COLO668 (cell line): ENCODE measurements at regions not wholly inside any gene's neighbourhood (a gene's known extent, or its start where the extent isn't known, plus 50 kb on each side); places are given as distances from the start of the nearest gene placed in this dataset.

ENCODE experiments used
- DNase-seq: peaks from one replicate; lab custom pipeline; 2025; ENCODE audit not compliant: unreplicated experiment; lab: John Stamatoyannopoulos, UW

DNA sequence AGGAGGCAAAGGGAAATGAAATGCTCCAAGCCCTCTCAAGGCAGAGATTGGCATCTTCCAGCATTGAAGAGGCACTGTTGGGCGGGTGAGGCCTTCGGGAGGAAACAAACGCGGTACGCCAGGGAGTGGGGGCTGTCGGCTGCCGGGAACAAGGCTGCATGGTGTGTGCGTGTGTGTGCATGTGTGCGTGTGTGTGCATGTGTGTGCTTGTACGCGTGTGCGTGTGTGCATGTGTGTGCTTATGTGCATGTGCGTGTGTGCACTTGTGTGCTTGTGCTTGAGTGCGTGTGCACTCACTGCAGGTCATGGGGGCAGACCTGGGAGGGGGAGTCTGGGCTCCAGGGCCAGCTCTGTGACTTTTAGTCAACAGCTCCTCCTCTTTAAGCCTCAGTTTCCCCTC lies 113.6 kb upstream of the ADRA2C start:
- no peak for DNase-seq

DNA sequence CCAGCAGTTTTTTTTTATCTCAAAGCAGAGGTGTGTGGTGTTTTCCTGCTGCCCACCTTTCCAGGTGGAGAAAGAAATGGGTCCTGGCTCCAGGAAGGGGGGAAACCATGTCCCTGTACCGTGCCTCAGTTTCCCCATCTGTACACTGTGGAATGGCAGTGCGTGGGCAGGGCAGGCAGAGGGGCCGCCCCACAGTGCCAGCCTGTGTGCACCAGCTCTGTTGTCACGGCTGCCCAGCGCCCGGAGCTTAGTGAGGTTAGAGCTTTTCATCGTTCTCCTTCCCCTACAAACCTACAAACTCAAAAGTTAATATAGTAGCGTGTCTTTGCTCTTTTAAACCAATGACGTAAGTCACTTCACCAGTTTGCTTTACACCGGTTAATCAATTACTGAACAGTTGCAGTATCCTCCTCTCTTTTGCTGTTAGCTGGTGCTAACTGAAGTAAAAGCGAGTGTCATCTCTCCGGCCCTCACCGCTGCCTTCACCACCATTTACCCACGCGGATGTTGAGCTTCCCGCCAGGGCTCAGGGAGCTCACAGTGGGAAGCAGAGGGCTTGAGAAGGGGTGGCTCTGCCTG lies 114.8 kb upstream of the ADRA2C start:
- peak; percentile 15 for DNase-seq

DNA sequence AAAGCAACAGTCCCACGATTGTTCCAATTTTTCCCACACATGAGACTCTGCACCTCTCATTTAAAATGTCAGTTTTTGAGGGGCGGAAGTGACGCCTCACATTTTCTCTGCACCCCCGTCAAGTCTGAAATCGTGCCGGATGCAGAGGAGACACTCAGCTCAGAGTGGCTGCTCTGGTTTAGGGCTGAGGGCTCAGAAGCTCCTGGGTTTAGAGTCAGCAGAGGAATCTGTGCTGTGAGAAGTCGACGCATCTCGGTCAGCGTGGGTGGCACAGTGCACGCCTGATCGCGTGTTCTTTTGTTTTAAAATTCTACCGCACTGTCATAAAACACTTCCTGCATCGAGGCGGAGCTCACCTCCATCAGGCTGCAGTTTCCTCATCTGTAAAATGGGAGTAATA lies 116.7 kb upstream of the ADRA2C start:
- DNase-seq, result no peak

DNA sequence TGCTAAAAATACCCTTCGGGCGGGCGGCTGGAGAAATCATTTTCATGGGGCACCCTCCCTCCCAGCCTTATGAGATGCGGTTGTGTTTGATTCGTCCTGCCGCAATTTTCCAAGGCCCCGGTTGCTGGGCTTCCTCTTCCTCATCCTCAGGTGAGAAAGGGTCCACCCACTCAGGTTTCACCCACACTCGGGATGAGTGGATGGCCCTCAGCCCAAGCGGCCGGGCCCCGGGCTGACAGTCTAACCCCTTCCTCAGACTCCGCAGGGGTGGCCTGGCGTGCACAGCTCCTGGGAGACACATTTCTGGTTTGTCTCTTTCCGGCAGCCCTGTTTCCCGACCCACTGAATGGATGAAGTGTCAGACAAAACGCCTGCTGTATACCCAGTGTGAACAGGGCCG lies 116.5 kb upstream of the LRPAP1 start:
- DNase-seq, result no peak

DNA sequence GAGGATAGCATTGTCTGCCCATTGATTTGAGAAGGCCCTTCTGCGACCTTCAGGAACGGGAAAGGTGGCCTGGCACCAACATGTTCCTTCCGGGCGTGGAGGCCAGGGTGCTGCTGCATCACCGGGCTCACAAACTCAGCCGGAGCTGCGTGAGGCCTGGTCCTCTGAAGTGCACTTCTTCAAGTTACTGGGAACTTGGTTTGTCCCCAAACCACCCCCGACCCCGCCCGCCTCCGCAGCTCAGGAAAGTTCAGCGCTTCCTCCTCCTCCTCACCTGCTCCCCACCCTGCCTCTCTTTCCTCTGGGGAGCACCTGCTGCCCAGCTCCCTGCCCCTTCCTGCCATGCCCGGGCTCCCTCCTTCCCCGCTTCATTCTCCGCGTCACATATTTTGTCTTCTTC lies 116.0 kb upstream of the LRPAP1 start:
- no peak for DNase-seq

DNA sequence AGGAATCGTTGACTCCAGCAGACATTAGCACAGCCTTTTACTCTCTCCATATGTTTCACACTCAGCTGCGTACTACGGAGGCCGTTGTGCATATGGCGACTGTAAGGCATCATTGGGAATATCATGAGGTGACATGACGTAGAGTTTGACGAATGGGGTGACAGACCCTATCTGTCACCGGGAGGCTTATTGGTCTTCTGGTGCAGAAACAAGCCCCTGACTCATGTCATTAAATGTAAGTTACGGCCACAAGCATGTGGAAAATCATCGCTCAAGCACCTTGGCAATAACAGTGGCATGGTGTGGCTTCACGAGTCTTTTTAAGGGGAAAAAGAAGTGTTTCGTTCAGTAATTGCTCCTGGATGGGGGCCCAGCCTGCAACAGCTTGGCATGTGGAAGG lies 115.2 kb upstream of the LRPAP1 start:
- no peak for DNase-seq

DNA sequence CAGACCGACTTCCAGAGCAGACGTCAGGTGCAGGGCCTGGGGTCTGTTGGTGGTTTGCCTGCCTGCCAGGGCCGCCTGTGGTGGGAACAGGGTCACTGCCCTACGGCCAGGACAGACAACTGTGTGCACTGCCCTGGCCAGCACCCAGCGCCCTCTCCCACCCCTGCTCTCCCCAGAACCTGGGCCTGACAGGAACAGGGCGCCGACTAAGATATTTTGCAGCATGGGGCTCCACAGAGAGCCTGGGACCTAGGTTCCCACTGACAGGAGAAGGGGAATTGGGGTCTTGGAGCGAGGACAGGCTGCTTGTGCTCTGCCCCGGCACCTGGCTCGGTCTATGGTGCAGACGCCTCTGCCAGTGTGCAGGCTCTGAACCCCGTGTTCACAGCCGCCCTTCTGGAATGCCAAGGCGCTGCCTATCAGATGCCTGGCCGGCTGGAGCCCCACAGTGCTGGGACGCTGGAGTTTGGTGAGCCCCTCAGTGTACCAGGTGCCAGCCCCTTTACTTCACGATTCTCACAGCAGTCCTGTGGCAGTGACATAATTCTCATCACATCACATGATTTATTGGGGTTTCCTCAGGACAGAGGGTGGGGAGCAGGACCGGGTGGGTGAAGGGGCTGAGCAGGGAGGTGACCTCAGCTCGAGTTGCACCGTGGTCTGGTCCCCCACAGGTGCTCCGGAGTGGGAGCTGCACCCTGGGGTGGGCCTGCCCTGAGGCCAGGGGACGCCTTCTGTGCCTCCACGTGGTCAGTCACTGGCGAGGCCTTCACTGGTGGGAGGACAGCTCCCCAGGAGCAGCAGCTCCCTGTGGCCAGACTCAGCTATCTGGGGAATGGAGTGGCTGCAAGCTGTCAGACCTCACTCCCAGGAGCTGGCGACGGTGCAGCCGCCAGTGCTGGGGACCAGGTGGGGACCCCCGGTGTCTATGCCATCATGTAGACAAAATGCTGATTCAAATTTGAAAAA lies 113.8 kb upstream of the LRPAP1 start:
- DNase-seq, result no peak

DNA sequence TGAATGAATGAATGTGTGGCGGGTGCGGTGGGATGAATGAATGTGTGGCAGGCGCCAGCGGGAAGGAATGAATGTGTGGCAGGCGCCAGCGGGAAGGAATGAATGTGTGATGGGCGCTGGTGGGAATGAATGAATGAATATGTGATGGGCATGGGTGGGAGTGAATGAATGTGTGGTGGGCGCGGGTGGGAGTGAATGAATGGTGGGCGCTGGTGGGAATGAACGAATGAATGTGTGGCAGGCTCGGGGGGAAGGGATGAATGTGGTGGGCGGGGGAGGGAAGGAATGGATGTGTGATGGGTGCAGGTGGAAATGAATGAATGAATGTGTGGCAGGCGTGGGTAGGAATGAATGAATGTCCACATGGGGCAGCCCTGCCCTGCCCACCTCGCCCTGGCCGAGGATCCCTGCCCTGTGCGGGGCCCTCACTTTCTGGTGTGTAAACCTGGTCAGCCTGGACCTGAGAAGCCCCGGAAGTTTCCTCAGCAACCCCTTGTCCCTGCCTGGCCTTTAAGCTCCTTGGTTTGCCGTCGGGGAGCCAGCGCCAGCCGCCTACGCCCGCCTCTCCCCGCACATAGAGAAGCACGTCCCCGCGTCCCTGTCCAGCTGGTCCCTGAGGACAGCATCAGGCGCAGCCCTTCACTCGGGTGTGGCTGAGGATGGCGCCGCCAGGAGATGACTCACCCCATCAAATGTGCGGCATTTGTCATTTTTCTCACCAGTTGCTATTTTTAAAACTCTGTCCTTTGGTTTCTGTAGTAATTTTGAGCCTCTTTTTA lies 112.8 kb upstream of the LRPAP1 start:
- DNase-seq, result peak; percentile 51

DNA sequence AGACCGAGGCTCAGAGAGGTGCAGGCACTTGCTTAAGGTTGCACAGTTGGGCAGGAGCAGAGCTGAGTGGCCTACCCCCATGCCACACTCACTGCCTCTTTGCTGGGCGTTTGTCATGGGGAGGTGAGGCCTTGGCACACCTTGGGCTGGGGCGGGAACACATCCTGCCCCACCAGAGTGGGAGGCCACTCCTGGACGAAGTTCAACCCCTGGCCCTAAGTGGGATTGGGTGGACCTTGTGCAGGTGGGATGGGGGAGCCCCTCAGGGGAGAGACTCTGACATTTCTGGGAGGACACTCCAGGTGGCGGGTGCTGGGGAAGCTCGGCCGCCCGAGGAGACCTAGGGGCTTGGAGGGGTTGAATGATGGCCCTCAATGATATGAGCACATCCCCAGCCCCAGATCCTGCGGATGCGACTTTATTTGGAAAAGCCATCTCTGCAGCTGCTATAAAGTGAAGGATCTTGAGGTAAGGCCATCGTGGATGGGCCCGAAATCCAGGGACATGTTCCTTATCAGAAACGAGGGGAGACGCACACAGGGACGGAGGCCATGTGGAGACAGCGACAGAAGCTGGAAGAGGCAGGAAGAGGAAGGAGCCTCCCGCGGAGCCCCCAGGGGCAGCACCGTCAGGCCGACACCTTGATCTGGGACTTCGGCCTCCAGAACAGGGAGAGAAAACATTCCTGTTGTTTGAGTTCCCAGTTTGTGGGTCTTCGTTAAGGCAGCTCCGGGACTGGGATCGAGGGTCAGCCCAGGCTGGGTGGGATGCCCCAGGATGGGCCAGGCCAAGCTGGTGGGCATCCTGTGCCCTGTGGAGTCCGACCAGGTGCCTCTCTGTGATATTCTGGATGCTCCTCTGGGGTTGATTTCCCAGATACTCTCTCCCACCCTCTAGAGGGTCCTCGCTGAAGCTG lies 111.6 kb upstream of the LRPAP1 start:
- no peak for DNase-seq

DNA sequence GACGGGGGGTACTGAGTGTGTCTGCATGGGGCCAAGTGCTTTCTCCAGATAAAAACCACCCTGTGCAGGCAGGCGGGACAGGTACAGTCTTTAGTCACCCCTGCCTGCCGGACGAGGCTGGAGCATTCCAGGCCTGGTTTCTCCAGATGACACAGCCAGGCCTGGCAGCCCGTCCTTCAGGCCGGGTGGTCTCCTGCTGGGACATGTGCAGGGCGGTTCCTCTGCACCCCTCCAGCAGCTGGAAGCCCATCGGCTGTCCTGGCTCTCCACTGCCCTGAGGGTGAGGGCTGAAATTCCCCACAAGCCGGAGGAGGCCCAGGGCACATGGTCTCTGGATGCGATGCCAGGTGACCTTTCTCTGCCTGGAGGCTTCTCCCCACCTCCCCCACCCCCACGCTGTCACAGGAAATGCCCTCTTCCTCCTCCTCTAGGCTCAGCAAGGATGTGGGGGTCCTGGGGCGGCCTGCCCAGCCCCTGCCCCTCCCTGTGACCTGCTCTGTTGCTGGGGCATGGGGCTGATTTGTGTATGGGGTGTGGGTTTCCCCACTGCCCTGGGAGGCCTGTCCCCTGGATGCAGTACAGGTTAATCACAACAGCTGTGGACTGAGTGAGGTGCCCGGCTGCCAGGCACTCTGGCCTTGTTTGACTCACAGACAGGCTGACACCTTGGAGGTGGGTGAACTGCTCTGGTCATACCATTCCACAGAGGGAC lies 110.7 kb upstream of the LRPAP1 start:
- no peak for DNase-seq

DNA sequence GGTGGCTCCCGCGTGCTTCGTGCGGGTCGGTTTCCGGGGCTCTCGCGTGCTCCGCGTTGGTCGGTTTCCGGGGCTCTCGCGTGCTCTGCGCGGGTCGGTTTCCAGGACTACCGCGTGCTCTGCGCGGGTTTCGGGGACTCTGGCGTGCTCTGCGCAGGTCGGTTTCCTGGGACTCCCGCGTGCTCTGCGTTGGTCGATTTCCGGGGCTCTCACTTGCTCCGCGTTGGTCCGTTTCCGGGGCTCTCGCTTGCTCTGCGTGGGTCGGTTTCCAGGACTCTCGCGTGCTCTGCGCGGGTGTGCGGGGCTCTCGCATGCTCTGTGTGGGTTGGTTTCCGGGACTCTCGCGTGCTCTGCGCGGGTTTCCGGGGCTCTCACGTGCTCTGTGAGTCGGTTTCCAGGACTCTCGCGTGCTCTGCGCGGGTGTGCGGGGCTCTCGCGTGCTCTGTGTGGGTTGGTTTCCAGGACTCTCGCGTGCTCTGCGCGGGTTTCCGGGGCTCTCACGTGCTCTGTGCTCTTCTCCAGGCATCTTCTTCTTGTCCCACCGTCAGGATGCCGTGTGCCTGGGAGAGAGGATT lies 109.9 kb upstream of the LRPAP1 start:
- no peak for DNase-seq

DNA sequence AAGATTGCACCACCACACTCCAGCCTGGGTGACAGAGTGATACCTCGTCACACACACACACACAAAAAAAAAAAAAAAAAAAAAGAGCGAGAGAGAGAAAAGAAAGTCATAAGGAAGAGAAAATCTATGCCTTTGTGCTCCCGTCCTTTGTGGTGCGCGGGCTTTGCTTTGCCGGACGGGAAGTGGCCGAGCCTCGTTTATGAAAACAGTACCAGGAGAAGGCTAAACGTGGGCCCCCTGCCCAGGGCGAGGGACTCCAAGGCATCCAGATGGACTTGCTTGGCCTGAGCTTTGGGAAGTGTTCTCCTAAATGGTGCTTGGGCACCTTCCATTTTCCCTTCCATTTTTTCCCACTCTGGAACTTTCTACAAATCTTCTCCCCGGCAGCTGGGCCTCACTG lies 109.3 kb upstream of the LRPAP1 start:
- DNase-seq, result no peak

DNA sequence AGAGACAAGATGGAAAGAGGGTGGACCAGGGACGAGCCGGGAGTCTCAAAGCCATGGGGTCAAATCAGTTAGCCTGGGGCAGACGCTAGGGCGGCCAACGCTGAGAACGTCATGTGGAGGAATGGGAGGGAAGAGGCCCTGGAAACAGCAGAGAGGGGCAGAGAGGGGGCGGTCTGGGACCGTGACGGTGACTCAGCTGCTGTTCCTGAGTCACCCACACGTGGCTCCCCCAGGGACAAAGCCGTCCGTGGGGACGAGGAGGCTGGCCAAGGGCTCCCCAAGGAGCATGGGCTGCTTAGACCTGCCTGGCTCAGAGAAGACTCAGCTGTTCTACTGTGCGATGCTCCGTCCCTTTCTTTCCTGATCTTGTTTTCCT lies 108.4 kb upstream of the LRPAP1 start:
- DNase-seq, result no peak

DNA sequence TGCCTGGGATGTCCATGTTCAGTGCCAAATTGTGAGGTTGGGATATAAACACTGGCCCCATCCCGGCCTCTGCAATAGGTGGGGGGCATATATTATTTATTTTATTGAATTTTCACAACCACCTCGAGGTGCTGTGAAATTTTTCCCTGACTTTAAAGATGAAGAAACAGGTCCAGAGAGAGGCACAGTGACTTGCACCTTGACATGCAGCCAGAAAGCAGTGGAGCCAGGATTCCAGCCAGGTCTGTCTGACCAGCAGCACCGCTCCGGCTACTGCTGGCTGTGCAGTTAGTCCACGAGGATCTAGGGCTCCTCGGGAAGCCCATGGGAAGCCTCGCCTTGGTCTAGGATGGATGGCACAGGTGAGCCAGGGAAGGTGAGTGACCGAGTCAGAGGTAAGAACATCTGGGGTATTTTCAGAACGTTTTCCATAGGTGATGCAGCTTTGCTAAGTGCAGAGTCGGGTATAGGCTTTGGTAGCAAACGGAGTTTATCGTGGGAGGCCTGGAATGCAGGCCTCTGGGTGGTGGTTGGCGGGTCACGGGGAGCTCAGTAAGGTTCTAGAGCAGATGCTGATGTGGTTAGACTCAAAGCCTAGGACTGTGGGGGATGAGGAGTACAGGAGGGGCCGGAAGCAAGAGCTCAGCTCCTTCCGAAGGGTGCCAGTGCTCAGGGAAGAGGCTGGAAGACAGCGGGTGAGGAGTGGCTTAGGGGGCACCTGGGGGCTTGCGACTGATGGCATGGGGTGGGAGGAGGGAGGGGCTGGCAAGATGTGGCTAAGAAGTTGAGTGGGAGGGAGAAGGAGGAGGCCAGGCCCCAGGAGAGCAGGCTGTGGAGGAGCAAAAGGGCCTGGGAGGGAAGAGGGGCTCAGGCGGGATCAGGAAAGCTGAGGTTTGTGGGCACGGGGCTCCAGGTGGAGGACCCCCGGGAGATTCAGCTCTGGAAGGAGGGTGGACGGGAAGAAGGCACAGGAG lies 107.7 kb upstream of the LRPAP1 start:
- no peak for DNase-seq

DNA sequence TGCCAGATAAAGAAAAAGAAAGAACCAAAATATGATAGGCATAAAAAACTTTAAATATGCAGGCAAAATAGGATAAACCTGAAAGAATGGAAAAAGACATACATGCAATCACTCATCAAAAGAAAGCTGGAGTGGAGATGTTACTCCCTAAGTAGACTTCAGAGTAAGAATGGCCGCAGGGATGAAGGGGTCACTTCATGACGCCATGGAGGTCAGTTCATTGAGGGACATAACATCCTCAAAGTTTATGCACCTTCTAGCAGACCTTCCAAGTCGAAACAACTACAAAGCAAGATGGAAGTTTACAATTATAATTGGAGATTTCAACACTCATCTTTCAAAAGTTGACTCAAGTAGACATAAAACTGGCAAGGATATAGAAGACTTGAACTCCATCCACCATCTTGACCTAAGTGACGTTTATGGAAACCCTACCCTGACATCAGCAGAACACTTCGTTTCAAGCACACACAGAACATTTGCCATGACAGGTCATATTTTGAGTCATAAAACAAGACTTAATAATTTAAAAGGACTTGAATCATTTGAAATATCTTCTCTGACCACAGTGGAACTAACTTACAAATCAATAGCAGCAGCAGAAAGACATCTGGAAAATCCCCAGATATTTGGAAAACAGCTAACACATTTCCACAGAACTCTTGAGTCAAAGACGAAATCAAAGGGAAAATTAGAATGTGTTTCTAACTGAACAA lies 106.0 kb upstream of the LRPAP1 start:
- no peak for DNase-seq

DNA sequence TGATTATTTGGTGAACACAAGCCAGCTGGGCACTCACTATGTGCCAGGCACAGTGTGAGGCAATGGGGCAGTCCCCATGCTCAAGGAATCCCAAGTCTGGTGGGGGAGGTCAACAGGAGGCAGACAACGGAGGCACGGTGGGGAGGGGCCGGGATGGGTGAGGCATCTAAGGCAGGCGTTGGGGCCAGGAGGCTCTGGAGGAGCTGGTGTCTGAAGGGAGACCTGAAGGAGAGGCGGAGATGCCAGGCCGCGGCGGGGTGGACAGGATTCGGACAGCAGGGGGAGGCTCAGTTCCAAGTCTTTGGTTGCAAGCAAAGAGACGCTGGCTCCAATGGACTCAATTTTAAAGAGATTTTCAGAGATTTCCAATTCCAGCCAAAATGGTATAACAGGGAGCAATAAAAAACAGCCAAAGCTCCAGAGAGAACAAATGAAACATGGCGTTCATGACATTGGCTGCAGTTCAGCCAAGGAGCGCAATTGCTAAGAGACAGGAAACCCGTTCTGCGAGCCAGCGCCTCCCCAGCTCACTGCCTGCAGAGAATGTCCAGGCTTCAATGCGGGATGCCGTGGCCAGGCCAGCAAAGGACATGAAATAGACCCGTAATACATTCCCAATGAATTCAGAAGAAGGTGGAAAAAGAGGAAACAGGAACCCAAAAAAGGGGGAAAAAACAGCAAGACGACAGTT lies 105.2 kb upstream of the LRPAP1 start:
- DNase-seq, result no peak

DNA sequence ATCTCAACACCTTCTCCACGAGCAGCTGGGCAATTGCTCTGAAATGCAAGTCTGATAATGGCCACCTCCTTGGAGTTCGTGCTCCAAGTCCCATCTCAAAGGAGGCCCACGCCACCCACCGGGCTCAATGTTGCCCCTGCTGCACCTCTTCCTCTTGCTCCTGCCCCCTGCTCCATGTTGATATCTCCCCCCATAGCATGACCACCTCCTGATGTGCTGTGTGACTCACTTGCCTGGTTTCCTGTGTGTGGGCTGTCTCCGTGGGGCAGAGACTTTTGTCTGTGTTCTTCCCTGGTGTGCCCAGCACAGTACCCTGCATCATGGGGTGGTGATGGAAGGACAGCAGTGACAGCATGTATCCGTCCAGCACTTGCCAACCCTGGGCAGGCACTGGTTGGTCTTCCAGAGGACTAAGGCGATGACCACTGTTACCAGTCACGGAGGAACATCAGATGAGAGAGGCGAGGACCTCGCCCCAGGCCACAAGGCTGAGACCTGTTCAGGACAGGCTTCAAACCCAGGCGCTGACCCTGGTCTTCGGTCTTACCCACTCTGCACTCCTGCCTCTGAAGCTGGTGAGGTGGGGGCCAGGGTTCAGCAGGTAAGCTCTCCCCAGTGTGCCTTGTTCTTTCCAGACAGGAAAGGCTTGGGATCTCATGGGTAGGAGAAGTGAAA lies 104.6 kb upstream of the LRPAP1 start:
- DNase-seq, result no peak
